HK-2 (cell line): ENCODE measurements at regions not wholly inside any gene's neighbourhood (a gene's known extent, or its start where the extent isn't known, plus 50 kb on each side); places are given as distances from the start of the nearest gene placed in this dataset.

ENCODE experiments used
- DNase-seq: peaks from one replicate; pipeline ENCODE4 v3.0.0-alpha.2; 2018; ENCODE audit not compliant: unreplicated experiment

DNA sequence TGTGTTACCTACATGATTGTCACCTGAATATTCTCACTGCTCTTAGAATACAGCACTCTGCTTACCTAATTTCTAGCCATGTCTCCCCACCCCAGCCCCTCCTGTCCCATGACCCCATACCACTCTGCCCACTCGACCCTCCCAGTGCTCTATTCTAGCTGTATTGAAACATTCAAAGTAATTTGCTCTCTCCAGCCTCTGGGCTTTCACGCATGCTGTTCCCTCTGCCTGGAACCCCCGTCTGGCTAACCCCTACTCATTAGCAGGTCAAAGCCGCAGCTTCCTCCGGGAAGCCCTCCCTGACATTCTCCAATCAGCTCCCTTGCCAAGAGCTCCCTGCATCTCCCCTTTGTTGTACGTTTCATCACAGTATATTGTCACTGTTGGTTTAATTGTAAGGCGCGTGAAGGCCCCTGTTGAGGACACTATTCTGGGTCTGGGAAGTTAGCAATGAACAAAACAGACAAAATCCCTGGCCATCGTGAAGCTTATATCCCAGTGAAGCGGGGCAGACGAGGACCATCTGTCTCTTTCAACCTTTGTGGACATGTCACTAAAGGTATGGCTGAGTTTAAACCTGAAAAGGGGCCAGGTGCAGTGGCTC lies 72.3 kb upstream of the LHX1 start:
- no peak for DNase-seq

DNA sequence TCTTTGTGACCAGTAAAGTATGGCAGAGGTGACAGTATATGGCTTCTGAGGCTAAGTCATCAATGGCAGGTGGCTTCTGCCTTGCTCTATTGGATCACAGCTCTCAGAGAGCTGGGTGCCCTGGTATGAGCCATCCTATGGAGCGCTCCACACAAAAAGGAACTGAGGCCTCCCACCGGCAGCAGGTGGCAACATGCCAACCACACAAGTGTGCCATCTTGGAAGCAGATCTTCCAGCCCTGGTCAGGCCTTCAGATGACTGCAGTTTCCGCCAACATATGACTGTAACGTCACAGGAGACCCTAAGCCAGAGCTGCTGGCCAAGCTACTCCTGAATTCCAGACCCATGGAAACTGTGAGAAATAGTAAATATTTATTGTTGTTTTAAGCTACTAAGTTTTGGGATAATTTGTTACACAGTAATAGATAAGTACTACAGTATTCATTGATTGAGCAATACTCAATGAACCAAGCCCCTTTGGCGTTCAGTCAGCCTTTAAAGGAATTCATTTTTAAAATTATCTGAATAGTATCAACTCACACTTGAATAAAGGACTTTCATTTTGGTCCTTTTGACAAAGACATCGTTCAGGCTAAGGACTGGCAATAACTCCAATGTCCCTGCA lies 69.4 kb upstream of the LHX1 start:
- DNase-seq: no peak

DNA sequence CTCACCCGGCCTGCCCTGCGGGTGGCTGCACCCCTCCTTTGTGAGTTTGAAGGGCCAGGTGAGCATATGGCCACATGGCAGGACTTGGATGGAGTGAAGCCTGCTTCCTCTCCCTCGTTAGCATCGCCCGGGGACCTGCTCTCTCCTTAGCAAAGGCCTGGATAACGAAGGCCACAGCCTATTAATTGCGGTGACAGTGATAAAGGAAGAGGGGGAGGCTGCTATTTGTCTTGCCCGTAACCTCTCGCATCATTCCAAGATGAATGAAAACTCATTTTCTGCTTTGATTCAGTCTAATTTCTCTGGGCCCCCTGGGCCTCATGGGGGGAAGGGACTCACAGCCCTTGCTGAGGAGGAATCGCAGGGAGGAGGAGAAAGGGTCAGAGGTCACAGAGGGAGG lies 68.5 kb upstream of the LHX1 start:
- DNase-seq: no peak

DNA sequence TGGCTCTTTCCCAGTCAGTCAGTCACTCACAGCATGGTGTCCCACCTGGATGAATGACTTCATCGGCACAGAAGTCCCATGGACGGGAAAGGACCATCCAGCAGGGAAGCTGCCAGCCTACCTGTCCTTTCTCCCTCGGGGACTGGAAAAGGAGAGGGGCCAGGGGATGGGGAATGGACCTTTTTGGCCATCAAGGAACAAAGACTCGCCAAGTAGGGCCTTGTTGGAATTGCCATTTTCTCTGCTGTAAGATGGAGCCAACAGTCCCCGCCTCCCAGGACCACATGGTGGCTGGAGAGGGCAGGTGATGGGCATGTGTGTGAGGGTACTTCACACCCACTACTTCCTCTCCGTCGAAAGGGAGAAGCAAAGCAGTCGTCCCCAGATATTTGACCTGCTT lies 67.8 kb upstream of the LHX1 start:
- DNase-seq: no peak

DNA sequence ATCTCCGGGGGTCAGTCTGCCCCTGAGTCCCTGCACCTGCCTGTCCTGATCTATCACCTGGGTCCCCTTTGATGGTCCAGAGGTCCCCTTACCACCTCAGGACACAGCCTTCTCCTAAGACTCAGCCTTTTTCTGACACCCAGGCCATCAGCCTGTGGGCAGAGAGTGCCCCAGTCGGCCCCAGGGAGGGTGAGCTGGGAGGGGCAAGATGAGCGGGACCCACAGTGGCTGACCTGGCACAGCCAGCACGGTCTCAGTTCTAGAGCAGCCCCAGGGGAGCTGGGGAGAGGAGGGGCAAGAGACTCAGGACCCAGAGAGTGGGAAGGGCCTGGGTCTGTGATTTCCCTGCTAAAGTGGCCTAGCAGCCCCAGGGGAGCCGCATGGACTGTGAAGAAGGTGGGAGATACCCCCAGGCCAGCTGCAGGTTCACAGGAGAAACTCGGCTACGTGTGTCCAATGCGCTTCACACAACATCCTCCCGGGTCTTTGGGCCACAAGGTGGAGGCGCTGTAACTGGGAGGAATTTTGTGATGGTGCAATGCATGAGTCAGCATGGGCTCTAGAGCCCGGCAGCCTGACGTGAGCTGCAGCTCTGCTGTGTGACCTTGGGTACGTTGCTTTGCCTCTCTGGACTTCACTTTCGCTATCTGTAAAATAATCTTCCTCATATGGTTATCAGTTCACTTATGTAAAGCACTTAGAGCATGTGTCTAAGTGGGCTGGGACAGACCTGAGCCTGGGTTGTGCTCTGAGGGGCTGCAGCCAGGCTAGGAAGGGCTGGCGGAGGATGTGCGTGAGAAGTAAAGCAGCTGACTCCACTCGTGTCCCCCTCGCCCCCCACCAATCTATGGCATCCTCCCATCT lies 67.2 kb upstream of the LHX1 start:
- DNase-seq: no peak

DNA sequence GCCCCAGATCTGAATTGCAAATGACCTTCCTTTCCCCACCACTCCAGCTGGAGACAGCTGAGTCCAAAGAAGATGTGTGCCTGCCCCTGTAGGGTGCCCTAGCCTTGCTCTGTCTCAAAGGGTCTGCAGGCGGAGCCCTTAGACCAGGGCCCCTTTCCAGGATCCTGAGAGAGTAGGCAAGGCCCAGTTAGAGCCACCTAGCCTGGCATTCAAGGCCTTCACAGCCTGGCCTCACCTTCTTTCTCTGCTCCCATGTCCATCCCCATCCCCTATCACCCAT lies 66.6 kb upstream of the LHX1 start:
- DNase-seq: no peak

DNA sequence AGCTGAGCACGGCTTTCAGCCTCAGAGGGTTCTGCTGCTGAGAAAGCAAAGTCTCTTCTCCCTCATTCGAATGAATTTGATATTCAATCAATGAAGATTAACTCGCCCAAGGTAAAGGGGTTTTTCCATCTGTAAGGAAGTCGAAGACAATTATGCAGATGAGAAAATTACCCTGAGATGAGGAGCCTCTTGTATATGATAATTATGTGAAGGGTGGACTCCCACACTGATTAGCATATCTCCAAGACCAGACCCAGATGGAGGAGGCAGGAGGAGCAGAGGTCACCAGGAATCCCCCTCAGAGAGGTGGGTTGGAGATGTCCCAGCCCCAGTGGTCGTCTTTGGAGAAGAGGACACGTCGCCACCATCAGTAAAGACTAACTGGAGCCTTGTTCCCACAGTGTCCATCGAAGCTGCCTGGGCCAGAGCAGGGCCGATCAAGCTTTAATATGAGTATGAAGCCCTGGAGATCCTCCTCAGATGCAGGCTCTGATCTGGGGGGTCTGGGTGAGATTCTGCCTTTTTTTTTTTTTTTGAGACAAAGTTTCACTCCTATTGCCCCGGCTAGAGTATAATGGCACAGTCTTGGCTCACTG lies 61.5 kb upstream of the LHX1 start:
- DNase-seq: no peak

DNA sequence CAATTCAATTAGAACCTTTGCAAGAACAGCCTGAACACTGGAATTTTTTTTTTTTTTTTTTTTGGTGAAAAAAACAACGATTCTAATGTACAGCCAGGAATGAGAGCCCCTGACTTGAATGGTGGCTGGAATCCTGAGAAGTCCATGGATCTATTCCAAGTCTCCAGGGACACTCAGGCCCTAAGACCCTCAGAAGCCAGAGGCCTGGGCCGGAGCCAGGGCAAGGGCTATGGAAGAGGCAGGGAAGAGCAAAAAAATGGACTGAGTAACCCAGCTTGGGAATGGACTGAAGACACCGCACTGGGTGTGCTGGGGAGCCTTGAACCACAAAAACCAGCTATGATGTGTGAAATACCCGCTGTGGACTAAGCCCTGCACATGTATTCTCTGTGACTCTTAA lies 60.3 kb upstream of the LHX1 start:
- no peak for DNase-seq

DNA sequence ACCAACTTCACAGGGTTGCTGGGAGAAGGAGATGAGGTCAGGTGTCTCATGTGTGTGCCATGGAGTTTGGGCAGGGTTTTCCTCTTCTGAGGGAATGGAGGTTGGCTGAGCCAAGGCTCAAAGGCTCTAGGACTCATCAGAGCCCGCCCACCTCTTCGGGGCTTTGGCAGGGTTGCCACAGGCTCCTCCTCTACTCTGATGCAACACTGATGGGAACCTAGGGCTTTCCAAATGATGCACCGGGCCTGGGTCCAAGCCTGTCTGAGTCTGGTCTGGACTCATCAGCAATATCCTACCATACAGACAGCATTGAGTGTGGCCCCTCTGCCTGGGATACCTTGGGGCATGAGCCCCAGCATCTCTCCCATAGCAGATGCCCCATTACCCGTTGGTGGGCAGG lies 59.5 kb upstream of the LHX1 start:
- DNase-seq: no peak

DNA sequence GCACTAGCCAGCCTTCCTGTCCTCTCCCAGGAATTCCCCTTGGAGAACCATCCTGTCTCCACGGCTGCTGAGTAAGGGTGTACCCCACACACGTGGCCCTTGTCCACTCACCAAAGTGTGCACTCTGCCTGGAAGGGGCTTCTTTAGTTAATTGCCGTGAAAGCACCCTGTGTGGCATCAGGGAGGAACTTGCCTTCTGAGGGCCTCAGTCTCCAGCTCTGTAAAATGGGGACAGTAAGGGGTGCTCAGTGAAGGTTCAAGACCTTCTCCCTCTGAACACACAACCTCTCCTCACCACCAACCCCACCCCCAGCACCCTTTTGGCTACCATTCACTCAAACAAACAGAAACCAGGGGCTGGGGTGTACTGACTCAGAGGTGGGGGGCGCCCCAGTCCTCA lies 59.1 kb upstream of the LHX1 start:
- DNase-seq: no peak

DNA sequence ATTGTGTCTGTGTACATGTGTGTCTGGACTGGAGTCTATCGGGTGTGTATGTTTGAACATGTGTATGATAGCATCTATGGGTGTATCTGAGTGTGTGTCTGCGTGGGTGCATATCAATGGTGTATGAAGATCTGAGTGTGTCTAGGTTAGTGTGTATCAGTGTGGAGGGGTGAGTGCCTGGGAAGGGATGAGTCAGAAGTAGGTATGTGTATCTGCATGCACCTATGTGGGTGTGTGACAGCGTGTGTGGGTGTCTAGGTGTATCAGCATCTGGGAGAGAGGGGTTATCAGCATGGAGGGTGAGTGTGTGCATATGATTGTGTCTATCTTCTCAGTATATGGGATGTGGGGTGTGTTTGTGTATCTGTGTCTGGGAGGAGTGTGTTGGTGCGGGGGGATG lies 58.2 kb upstream of the LHX1 start:
- no peak for DNase-seq

DNA sequence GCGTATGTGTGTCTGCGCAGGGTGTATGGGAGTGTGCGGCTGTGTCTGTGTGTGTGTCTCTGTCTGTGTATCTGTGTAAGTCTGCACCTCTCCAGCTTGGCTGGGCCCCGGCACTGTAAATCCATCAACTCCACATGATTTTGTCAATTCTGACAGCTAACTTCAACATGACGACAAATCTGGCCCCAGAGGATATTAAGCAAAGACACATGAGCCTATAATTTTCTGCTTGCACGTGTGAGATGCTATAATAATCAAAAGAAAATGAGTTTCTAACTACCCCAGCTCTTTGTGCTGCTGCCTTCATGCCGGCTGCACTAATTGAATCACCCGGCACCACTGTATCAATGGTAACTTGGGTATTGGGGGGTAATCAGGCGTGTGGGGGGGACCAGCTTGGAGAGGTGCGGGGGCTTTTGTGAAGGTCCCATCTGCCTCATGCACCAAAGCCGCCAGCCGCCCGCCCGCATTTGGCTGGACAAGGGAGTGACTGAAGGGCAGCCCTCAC lies 57.6 kb upstream of the LHX1 start:
- no peak for DNase-seq

DNA sequence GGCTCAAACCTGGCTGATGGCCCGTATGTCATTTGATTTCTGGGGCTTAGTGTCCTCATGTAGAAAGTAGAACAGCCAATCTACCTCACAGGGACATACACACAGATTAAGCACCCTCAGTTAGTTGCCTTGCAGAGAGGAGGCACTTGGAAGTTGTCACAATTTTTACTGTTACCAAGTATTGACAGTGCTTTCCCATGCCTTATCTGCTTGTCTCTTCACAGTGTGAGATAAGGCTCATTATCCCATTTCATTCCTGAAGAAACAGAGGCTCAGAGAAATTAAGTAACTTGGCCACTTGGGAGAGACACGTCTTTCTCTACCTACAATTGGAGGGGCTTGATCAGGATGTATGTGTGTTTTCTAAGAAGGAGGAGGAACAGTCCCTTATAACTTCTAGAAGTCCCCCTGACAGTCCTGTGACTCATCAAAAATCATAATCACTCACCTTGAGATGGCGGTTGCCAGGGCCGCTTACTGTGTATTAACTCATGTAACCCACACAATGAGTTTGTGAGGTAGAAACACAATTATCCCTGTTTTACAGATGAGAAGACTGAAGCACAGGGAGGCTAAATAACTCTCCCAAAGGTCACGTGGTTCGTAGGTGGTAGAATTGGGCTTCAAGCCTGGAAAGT lies 56.9 kb upstream of the LHX1 start:
- DNase-seq: no peak

DNA sequence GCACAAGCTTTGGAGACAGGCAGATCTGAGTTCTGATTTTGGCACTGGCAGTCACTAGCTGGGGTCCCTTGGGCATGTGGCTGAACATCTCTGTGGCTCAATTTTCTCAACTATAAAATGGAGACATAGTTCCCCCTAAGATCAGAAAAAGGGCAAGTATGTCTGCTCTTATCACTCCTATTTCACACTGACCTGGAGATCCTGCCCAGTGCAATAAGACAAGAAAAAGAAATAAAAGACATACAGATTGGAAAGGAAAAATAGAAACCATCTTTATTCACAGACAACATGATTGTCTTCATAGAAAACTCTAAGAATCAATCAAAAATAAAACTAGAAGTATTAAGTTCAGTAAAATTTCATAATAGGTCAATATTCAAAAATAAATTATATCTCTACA lies 56.0 kb upstream of the LHX1 start:
- no peak for DNase-seq

DNA sequence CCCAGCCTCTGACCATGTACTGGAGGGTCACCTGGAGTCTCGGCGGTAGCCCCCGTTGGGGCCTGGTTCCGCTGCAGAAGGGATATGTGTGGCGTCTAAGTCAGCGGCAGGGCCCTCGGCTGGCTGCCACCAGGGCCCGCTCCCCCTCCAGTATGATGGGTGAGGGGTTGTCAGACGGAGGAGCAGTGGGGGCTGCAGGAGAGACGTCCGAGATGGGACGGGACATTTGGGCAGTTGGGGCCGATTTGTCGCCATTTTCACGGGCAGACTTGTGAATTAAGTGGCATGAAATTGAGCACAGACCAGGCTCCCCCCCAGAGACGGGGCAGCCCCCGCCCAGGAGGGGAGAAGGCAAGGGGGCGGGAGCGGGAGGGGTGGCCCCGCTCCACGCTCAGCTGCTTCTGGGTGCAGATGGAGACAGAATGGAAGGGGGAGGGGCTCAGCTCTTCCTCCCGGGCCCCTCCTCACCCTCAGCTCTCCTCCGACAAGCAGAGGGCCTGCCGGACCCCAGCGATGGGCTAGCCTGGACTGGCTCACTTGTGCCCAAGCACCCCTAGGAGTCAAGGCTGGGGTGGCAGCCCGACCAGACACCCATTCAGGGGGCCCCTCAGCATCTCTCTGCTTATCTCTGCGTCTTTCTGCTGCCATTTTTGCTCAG lies 52.7 kb upstream of the LHX1 start:
- DNase-seq: no peak

DNA sequence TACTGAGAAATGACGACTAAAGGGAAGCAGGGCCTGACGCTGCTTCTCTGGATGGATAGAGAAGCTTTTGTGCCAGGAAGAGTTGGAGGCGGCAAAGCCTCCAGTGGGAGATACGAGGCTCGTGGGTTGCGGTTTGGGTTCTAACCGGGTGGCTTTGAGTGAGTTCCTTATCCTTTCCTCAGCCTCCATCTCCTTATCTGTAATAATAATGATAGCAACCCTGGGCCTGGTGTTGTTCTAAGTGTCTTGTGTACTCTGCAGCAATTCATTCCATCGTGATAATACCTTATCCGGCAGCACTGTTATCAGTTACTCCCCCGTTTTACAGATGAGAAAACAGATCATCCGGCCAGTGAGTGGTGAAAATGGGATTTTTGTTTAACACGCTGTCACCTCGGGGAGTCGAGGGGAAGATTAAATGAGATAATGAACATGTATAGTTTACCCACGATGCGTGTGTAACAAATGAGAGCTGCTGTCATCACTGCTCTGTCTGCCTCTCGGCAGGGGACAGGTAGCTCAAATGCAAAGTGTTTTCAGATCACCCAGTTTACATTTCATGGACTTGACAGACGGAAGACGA lies 52.0 kb upstream of the LHX1 start:
- DNase-seq: no peak

DNA sequence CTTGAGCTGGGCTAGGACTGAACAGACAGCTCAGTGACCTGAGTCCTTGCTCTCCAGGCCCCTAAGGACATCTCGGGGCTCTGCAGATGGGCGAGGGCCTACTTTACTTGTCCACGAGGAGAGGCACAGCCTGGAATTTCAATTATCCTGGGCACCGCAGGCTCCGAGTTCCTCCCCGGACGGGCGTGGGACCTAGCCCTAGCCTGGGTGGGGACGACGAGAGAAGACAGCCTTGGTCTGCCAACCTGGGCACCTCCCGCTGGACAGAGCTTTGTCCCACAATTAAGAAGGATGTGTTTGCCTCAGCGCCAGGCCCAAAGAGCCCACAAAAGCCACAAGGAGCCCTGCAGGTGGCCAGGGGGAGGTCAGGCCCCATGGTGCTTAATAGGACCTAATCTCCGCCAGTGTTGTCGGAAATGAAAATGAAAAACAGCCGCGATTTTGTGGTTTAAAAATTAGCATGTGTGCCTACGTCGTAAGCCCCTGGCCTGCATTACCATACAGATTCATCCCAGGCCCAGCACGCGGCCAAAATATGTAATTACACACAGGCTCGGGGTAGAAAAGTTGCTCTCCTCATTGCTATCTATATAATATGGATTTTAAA lies 51.4 kb upstream of the LHX1 start:
- DNase-seq: no peak
